Ovary (tissue), 7 donors: ENCODE measurements at regions not wholly inside any gene's neighbourhood (a gene's known extent, or its start where the extent isn't known, plus 50 kb on each side); places are given as distances from the start of the nearest gene placed in this dataset.

Experiments
- DNase-seq, 5 donors: peaks; one replicate each; pipeline ENCODE4 v3.0.0-alpha.2; 2019 to 2020
- H3K27ac ChIP-seq, 2 donors: fragments of 200-600 bp; one replicate each; pipeline versions ENCODE4 v1.5.1 to v1.8.0; 2019 to 2022
- H3K27me3 ChIP-seq: fragments of 200-600 bp; one replicate; pipeline ENCODE4 v1.8.0; 2022
- H3K36me3 ChIP-seq: fragments of 200-600 bp; sonication (generic); one replicate; pipeline ENCODE4 v1.5.1; 2019
- H3K4me1 ChIP-seq: one replicate; pipeline ENCODE4 v1.8.1; 2013; ENCODE audit warnings: mild to moderate bottlenecking, moderate library complexity; ENCODE audit not compliant: insufficient read depth
- H3K4me3 ChIP-seq: fragments of 200-600 bp; sonication (generic); one replicate; pipeline ENCODE4 v1.5.1; 2017
- H3K9me3 ChIP-seq, 2 donors: fragments of 200-600 bp in 1 of 2; sonication (generic) in 1 of 2; one replicate each; pipeline versions ENCODE4 v1.5.1 to v1.8.1; 2013 to 2019; ENCODE audit warnings: mild to moderate bottlenecking in 1 of 2, moderate library complexity in 1 of 2
- CTCF ChIP-seq, 3 donors: fragments of 450-650 bp in 2 of 3; fragments of 200-600 bp in 1 of 3; IDR thresholded peaks; one replicate each; pipeline versions ENCODE4 v1.5.1 to v1.8.0; 2016 to 2022; ENCODE audit warnings: antibody characterized with exemption in 3 of 3, mild to moderate bottlenecking in 1 of 3
- EP300 ChIP-seq: sonication (generic); formaldehyde crosslinking; IDR thresholded peaks from one replicate; pipeline ENCODE4 v1.6.1; 2017; ENCODE audit warnings: antibody characterized with exemption
- POLR2A ChIP-seq: fragments of 450-650 bp; IDR thresholded peaks from one replicate; pipeline ENCODE4 v1.6.1; 2017; ENCODE audit warnings: antibody characterized with exemption, mild to moderate bottlenecking, moderate library complexity
- WGBS, 3 donors: extraction: QIAGEN DNeasy Blood & Tissue Kit in 1 of 3; methylation state at CpG; one replicate each; pipeline versions ENCODE4 v1.1.5 to v1.1.7; 2013 to 2017; 5-methylcytosine and 5-hydroxymethylcytosine counted together
- intact Hi-C, 4 donors: fragments of 100-400 bp; cut with DNase I; formaldehyde crosslinking; loops; one replicate each; pipeline versions ENCODE4 v1.11.0 to v1.15.1; 2022 to 2023
- donor health status: DM: no; HTN: no; CAD: no; lungs with moderate emphysema.
- donor health status: DM: no; HTN: no; CAD: no.
- donor health status: Bipolar disorder and iron deficiency.
- donor health status: DM: no; HTN: no; CAD: no.
- donor health status: DM: yes; HTN: yes; CAD: no.

- TF ChIP-seq EP300 (no peak), CTCF (IDR thresholded peaks at IDR 0.05) (no peak)
- Histone ChIP-seq H3K9me3 (no peaks in the 10 kb centered on the region), H3K27me3 (no peaks in the 10 kb centered on the region), H3K4me1 (no peaks in the 10 kb centered on the region), H3K27ac (no peak overlapping the region), H3K36me3 (no peaks in the 10 kb centered on the region), H3K4me3 (no peak overlapping the region)
- no peak for DNase-seq
- WGBS, 3 donors = 92 to 94% (median 92%) methylated on average over 3 of the region's 3 CpGs
- intact Hi-C loops = no loop called here
Observed at GRCh38 chr6:22053391-22053997, 243.3 kb downstream of the PRL start.

- no peak for DNase-seq
- Histone ChIP-seq H3K27me3 (no peaks in the 10 kb centered on the region), H3K27ac (no peak overlapping the region), H3K9me3 (no peaks in the 10 kb centered on the region), H3K4me3 (no peak overlapping the region), H3K4me1 (peaks cover 1% of the 10 kb centered on the region), H3K36me3 (no peaks in the 10 kb centered on the region)
- intact Hi-C loops = no loop called here
- TF ChIP-seq EP300 (no peak), POLR2A (no peak), CTCF (IDR thresholded peaks at IDR 0.05) (no peak)
- whole genome bisulfite sequencing, 3 donors = 62 to 71% (median 69%) methylated on average over 9 of the region's 9 CpGs
Observed at GRCh38 chr6:22056398-22056797, 240.4 kb downstream of the PRL start.

GRCh38 chr6:22057962-22058361 lies 238.9 kb downstream of the PRL start:
- no peaks in the 10 kb centered on the region for H3K27me3 ChIP-seq
- peaks cover 1% of the 10 kb centered on the region for H3K4me1 ChIP-seq
- WGBS, 3 donors = 82 to 95% (median 87%) methylated on average over 2 of the region's 2 CpGs
- DNase-seq = no peak
- no peak overlapping the region for H3K27ac ChIP-seq
- no peaks in the 10 kb centered on the region for H3K9me3 ChIP-seq
- no peak overlapping the region for H3K4me3 ChIP-seq
- TF ChIP-seq POLR2A (no peak), CTCF (IDR thresholded peaks at IDR 0.05) (no peak), EP300 (no peak)
- no peaks in the 10 kb centered on the region for H3K36me3 ChIP-seq
- intact Hi-C loops = no loop called here

- no peaks in the 10 kb centered on the region for H3K9me3 ChIP-seq
- intact Hi-C loops = no loop called here
- H3K27me3 ChIP-seq = no peaks in the 10 kb centered on the region
- peaks cover 1% of the 10 kb centered on the region for H3K4me1 ChIP-seq
- TF ChIP-seq POLR2A = no peak
- TF ChIP-seq EP300 = no peak
- TF ChIP-seq CTCF (IDR thresholded peaks at IDR 0.05) = no peak
- no peak for DNase-seq
- no peak overlapping the region for H3K27ac ChIP-seq
- no peaks in the 10 kb centered on the region for H3K36me3 ChIP-seq
- 85 to 92% (median 90%) methylated on average over 3 of the region's 3 CpGs for WGBS, 3 donors
- no peak overlapping the region for H3K4me3 ChIP-seq
Observed at GRCh38 chr6:22059126-22059525, 237.7 kb downstream of the PRL start.
